ENCODE measurements at regions not wholly inside any gene's neighbourhood (a gene's known extent, or its start where the extent isn't known, plus 50 kb on each side); places are given as distances from the start of the nearest gene placed in this dataset.

DNA sequence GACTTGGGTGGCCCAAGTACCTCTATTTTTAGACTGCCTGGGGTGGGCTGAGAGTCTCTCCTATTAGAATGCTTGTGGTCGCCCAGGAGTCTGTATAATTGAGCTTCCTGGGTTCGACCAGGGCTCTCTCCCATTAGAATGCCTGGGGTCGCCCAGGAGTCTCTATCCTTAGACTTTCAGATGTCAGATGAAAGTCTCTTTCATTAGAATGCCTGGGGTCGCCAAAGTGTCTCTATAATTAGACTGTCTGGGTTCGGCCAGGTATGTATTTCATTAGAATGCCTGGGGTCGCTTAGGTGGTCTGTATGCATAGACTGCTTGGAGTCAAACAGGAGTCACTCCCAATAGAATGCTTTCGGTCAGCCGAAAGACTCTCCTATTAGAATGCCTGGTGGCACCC is 1471.7 kb downstream of the UQCRFS1 start:
- no peak overlapping the region for H3K27ac ChIP-seq (replicated peaks)
- no peaks in the 10 kb centered on the region for H3K27me3 ChIP-seq (ENCODE audit: insufficient read depth, poor library complexity, severe bottlenecking)
- DNase-seq (ENCODE audit: low read depth in 1 of 2, low spot score in 1 of 2): no peak
- TF ChIP-seq, protein P1, sequence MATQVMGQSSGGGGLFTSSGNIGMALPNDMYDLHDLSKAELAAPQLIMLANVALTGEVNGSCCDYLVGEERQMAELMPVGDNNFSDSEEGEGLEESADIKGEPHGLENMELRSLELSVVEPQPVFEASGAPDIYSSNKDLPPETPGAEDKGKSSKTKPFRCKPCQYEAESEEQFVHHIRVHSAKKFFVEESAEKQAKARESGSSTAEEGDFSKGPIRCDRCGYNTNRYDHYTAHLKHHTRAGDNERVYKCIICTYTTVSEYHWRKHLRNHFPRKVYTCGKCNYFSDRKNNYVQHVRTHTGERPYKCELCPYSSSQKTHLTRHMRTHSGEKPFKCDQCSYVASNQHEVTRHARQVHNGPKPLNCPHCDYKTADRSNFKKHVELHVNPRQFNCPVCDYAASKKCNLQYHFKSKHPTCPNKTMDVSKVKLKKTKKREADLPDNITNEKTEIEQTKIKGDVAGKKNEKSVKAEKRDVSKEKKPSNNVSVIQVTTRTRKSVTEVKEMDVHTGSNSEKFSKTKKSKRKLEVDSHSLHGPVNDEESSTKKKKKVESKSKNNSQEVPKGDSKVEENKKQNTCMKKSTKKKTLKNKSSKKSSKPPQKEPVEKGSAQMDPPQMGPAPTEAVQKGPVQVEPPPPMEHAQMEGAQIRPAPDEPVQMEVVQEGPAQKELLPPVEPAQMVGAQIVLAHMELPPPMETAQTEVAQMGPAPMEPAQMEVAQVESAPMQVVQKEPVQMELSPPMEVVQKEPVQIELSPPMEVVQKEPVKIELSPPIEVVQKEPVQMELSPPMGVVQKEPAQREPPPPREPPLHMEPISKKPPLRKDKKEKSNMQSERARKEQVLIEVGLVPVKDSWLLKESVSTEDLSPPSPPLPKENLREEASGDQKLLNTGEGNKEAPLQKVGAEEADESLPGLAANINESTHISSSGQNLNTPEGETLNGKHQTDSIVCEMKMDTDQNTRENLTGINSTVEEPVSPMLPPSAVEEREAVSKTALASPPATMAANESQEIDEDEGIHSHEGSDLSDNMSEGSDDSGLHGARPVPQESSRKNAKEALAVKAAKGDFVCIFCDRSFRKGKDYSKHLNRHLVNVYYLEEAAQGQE (IDR thresholded peaks at IDR 0.05; ENCODE audit: insufficient replicate concordance, low read depth): no peak
- no peak for TF ChIP-seq SPI1 (IDR thresholded peaks at IDR 0.05; ENCODE audit: borderline replicate concordance, low read depth)
- TF ChIP-seq POLR2AphosphoS5 (IDR thresholded peaks at IDR 0.05; ENCODE audit: low read depth): no peak
- TF ChIP-seq, protein P2, sequence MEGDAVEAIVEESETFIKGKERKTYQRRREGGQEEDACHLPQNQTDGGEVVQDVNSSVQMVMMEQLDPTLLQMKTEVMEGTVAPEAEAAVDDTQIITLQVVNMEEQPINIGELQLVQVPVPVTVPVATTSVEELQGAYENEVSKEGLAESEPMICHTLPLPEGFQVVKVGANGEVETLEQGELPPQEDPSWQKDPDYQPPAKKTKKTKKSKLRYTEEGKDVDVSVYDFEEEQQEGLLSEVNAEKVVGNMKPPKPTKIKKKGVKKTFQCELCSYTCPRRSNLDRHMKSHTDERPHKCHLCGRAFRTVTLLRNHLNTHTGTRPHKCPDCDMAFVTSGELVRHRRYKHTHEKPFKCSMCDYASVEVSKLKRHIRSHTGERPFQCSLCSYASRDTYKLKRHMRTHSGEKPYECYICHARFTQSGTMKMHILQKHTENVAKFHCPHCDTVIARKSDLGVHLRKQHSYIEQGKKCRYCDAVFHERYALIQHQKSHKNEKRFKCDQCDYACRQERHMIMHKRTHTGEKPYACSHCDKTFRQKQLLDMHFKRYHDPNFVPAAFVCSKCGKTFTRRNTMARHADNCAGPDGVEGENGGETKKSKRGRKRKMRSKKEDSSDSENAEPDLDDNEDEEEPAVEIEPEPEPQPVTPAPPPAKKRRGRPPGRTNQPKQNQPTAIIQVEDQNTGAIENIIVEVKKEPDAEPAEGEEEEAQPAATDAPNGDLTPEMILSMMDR (IDR thresholded peaks at IDR 0.05; ENCODE audit: insufficient read depth, low read length): no peak
- TF ChIP-seq GABPA (IDR thresholded peaks at IDR 0.05; ENCODE audit: low read depth): no peak
- no peak overlapping the region for H3K4me3 ChIP-seq (replicated peaks; ENCODE audit: insufficient read depth, low read length)

DNA sequence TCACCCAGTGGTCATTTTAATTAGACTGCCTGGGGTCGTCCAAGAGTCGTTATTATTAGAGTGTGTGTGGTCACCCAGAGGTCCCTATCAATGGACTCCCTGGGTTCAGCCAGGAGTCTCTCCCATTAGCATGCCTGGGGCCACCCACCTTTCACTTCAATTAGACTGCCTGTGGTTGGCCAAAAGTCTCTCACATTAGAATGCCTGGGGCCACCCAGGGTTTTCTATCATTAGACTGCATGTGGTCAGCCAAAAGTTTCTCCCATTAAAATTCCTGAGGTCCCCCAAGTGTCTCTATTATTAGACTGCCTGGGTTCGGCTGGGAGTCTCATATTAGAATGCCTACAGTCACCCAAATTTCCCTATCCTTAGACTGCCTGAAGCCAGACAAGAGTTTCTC is 1472.6 kb downstream of the UQCRFS1 start:
- H3K4me3 ChIP-seq (replicated peaks; ENCODE audit: insufficient read depth, low read length): no peak overlapping the region
- no peak for DNase-seq (ENCODE audit: low read depth in 1 of 2, low spot score in 1 of 2)
- no peak for TF ChIP-seq GABPA (IDR thresholded peaks at IDR 0.05; ENCODE audit: low read depth)
- no peak for TF ChIP-seq SPI1 (IDR thresholded peaks at IDR 0.05; ENCODE audit: borderline replicate concordance, low read depth)
- no peak for TF ChIP-seq POLR2AphosphoS5 (IDR thresholded peaks at IDR 0.05; ENCODE audit: low read depth)
- TF ChIP-seq, protein P1 (IDR thresholded peaks at IDR 0.05; ENCODE audit: insufficient replicate concordance, low read depth): no peak
- TF ChIP-seq, protein P2 (IDR thresholded peaks at IDR 0.05; ENCODE audit: insufficient read depth, low read length): no peak
- no peak overlapping the region for H3K27ac ChIP-seq (replicated peaks)
- no peaks in the 10 kb centered on the region for H3K27me3 ChIP-seq (ENCODE audit: insufficient read depth, poor library complexity, severe bottlenecking)

DNA sequence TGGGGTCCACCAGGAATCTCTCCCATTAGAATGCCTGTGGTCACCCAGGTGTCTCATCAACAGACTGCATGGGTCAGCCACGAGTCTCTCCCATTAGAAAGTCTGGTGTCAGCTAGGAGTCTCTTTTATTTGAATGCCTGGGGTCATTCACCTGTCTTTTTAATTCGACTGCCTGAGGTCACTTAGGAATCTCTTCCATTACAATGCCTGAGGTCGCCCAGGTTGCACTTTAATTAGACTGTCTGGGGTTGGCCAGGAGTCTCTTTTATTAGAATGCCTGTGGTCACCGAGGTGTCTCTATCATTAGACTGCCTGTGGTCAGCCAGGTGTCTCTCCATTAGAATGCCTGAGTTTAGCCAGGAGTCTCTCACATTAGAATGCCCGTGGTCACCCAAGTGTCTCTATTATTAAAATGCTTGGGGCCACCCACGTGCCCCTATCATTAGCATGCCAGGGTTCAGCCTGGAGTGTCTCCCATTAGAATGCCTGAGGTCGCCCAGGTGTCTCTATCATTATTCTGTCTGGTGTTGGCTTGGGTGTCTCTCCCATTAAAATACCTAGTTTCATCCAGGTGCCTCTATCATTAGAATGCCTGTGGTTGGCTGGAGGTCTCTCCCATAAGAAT is 1474.3 kb downstream of the UQCRFS1 start:
- H3K27ac ChIP-seq (replicated peaks): no peak overlapping the region
- DNase-seq (ENCODE audit: low read depth in 1 of 2, low spot score in 1 of 2): no peak
- TF ChIP-seq, protein P2 (IDR thresholded peaks at IDR 0.05; ENCODE audit: insufficient read depth, low read length): no peak
- TF ChIP-seq SPI1 (IDR thresholded peaks at IDR 0.05; ENCODE audit: borderline replicate concordance, low read depth) (no peak), GABPA (IDR thresholded peaks at IDR 0.05; ENCODE audit: low read depth) (no peak), POLR2AphosphoS5 (IDR thresholded peaks at IDR 0.05; ENCODE audit: low read depth) (no peak)
- TF ChIP-seq, protein P1 (IDR thresholded peaks at IDR 0.05; ENCODE audit: insufficient replicate concordance, low read depth): no peak
- H3K27me3 ChIP-seq (ENCODE audit: insufficient read depth, poor library complexity, severe bottlenecking): no peaks in the 10 kb centered on the region
- no peak overlapping the region for H3K4me3 ChIP-seq (replicated peaks; ENCODE audit: insufficient read depth, low read length)
